GM12892 (cell line): ENCODE measurements at regions not wholly inside any gene's neighbourhood (a gene's known extent, or its start where the extent isn't known, plus 50 kb on each side); places are given as distances from the start of the nearest gene placed in this dataset.

Source experiments
- POLR2A ChIP-seq: IDR thresholded peaks from 2 replicates; pipeline ENCODE4 v1.6.1; 2011; ENCODE audit warnings: low read depth, low read length, control low read depth
- POLR2AphosphoS5 ChIP-seq: IDR thresholded peaks from 2 replicates; pipeline ENCODE4 v1.6.1; 2011; ENCODE audit warnings: low read depth, low read length, control low read depth
- TAF1 ChIP-seq: IDR thresholded peaks from 2 replicates; pipeline ENCODE4 v1.6.1; 2011; ENCODE audit warnings: low read depth, mild to moderate bottlenecking, control low read depth, low read length, borderline replicate concordance

DNA sequence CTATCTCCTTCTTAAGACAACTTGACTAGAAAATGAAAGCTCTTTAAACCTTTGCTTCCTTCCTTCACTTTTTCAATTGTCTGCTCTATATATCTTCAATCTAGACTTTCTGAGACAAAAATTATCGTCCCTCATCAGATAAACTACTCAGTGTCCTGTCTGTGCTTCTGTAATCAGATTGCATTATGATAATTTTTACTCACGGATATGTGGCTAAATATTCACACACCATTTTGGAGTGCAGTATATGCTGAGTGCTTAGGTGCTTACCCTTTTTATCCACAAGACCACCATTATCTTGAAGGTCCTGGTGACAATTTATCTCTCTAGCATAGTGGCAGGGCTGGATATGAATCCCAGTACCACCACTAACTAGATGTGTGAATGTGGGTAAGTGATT is 1012.3 kb downstream of the TUSC7 start:
- no peak for TF ChIP-seq POLR2A
- TF ChIP-seq TAF1, result no peak
- TF ChIP-seq POLR2AphosphoS5, result no peak
